ENCODE measurements at regions not wholly inside any gene's neighbourhood (a gene's known extent, or its start where the extent isn't known, plus 50 kb on each side); places are given as distances from the start of the nearest gene placed in this dataset.

- no peak for TF ChIP-seq TAF1 (IDR thresholded peaks at IDR 0.05; ENCODE audit: low read depth, low read length)
- TF ChIP-seq POLR2A (IDR thresholded peaks at IDR 0.05; ENCODE audit: low read depth, low read length) = no peak
- no peak for TF ChIP-seq POLR2AphosphoS5 (IDR thresholded peaks at IDR 0.05; ENCODE audit: low read depth, low read length)
- no peak for TF ChIP-seq POU2F2 (IDR thresholded peaks at IDR 0.05; ENCODE audit: low read depth, low read length)
- TF ChIP-seq SPI1 (IDR thresholded peaks at IDR 0.05; ENCODE audit: low read depth, low read length) = no peak
- no peak for TF ChIP-seq PAX5 (IDR thresholded peaks at IDR 0.05; ENCODE audit: insufficient read depth, low read length, severe bottlenecking)
Observed at GRCh38 chr15:70302360-70302759, 204.6 kb upstream of the TLE3 start.

All from GM12891 (cell line).